H54 (cell line): ENCODE measurements at regions not wholly inside any gene's neighbourhood (a gene's known extent, or its start where the extent isn't known, plus 50 kb on each side); places are given as distances from the start of the nearest gene placed in this dataset.
"Not testable (repeated sequence)": the region's sequence is repeated elsewhere in the genome, so short reads cannot be mapped to it uniquely, and the experiment has no call there.

Source experiments
- DNase-seq: peaks from one replicate; pipeline ENCODE4 v3.0.0; 2011; ENCODE audit warnings: low spot score, mixed read lengths; ENCODE audit not compliant: insufficient read length
- FAIRE-seq: peaks from 3 replicates; lab custom pipeline; 2011; peaks lifted over from hg19 to GRCh38; lab: Jason Lieb, UNC
- POLR2A ChIP-seq: IDR thresholded peaks from 2 replicates; pipeline ENCODE4 v1.6.1; 2011; ENCODE audit warnings: low read depth, mild to moderate bottlenecking, low read length

DNA sequence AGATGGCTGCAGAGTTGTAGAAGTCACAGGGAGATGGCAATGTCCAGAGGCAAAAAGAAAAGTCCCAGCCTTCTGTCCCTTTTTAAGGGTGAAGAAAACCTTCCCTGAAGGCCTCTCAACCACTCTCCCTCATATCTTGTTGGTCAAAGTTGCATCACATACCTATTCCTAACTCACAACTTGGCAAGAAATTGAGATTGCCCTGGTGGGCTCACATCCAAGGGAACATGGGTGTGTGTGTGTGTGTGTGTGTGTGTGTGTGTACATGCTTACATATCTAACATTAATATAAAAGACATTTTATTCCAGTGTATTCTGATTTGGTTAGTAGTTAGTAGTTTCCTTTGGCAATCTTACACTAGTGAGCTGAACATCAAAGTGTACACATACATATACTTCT, 144.3 kb upstream of the SALL4 start:
- no peak for DNase-seq
- no peak for FAIRE-seq
- no peak for TF ChIP-seq POLR2A

DNA sequence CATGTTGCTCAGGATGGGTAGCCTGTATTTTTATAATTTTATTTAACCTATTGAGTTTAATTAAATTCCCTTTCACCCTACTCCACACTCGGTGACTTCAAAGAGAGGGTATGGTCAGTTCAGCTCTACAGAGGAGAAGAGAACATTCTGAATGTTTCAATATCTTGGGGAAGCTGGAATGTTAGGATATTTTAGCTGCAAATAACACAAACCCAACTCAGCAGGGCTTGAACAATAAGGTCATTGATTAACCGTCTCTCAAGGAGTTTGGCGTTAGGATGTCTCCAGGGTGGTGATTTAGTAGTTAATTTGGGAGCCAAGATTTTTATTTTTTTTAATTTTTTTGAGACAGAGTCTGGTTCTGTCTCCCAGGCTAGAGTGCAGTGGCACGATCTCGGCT, 143.6 kb upstream of the SALL4 start:
- no peak for DNase-seq
- no peak for TF ChIP-seq POLR2A
- FAIRE-seq = no peak

DNA sequence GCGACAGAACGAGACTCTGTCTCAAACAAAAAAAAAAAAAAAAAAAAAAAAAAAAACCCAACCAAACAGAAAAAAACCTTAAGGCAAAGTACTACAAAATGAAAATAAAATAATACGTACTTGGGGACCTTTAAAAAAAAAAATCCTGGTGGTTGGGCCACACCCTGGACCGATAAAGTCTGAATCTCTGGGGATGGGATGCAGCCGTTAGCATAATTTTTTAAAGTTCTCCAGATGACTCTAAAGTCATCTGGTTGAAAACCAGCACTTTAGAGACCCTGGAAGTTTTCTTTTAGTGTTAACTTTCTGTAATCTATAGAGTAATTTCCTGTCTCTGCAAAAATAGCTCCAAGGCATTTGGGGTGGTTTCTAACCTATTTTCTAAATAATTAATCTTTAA, 142.9 kb upstream of the SALL4 start:
- TF ChIP-seq POLR2A = no peak
- FAIRE-seq (no peak), DNase-seq (no peak)

DNA sequence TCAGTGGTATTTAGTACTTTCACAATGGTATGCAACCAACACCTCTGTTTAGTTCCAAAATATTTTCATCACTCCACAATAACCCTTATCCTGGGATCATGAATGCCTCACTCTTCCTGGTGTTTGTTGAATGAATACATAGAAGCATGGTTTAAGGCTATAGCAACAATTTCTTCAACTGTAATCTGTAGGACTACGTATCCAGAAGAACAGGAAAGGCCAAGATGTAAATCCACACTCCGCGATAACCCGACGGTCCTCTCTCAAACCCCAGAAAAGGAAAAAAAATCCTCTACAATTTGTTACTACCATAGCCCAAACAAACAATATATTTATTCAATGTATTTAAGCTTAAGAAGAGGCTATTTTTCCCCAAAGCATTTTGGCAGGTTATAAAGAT, 141.4 kb upstream of the SALL4 start:
- no peak for DNase-seq

DNA sequence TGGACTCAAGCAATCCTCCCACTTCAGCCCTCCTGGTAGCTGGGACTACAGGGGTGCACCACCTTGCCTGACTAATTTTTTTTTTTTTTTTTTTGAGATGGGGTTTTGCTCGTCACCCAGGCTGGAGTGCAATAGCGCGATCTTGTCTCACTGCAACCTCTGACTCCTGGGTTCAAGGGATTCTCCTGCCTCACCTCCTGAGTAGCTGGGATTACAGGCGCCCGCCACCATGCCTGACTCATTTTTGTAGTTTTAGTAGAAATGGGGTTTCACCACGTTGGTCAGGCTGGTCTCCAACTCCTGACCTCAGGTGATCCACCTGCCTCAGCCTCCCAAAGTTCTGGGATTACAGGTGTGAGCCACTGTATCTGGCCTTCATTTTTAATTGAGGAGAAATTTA, 141.0 kb upstream of the SALL4 start:
- DNase-seq = not testable (repeated sequence)

More for the DNA sequence above, 141.4 kb upstream of the SALL4 start:
- TF ChIP-seq POLR2A = no peak
- no peak for FAIRE-seq

DNA sequence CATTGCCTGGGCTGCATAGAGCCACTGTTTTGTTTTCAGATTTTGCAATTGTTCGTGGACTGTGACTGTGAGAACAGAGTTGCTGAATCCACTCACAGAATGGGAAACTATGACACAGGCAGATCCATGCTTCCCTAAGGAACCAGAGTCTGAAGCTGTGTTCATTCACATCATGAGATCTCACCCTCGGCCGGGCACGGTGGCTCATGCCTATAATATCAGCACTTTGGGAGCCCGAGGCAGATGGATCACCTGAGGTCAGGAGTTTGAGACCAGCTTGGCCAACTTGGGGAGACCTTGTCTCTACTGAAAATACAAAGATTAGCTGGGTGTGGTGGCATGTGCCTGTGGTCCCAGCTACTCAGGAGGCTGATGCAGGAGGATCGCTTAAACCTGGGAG, 139.2 kb upstream of the SALL4 start:
- no peak for TF ChIP-seq POLR2A
- no peak for FAIRE-seq
- DNase-seq = no peak

More for the DNA sequence above, 141.0 kb upstream of the SALL4 start:
- not testable (repeated sequence) for FAIRE-seq

DNA sequence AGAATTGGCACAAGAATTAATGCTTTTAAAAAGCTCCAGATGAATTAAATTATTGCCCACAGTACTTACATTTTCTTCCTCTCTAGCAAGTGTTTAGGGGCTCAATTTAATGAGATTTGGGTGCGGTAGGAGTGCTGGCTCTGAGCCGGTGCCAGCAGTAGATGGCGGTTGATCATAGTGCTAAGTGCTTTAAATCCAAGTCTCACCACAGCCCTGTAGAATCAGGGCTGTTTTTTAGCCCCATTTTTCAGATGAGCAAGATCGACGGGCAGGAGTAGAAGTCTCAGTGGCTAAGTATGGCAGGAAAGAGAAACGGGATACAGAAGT, 136.9 kb upstream of the SALL4 start:
- DNase-seq = no peak
- FAIRE-seq = no peak
- TF ChIP-seq POLR2A = no peak

DNA sequence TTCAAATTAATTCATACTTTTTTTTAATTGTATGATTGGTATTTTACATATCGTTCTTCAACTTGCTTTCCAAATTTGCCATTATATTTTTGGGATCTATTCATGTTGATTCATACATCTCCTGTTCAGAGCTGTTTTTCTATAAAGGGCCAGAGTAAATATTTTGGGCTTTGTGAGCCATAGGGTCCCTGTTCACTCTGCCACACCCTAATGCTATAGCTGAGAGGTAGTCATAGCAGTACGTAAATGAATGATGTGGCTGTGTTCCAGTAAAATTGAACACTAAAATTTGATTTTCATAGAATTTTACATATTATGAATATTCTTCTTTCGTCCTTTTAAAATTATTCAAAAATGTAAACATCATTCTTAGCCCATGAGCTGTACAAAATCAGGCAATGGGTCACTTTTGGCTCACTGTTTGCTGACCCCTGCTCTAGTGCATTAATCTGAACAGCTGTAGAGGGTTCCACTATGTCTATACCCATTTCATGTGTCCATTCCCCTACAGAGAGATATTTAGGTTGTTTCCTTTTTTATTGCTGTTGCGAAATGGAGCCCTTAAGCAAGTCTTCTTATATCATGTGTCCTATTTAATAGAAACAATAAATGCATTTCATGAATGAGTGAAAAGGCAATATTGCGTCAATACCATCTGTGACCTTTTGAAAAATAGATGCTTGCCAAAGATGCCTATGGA, 136.4 kb upstream of the SALL4 start:
- FAIRE-seq = no peak
- no peak for TF ChIP-seq POLR2A
- DNase-seq = no peak

DNA sequence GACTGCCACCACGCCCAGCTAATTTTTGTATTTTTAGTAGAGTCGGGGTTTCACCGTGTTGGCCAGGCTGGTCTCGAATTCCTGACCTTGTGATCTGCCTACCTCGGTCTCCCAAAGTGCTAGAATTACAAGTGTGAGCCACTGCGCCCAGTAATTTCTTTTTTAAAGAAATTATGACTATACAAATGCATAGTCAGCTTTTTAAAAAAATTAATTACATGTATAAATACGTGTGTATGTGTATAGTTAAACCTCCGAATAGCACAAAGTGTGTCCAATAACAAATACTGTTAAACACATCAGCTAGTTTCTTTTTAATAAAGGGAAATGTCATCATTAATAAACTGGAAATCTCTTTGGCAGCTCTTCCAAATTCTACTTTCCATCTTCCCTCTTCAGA, 135.5 kb upstream of the SALL4 start:
- FAIRE-seq (no peak), DNase-seq (no peak)
- no peak for TF ChIP-seq POLR2A

DNA sequence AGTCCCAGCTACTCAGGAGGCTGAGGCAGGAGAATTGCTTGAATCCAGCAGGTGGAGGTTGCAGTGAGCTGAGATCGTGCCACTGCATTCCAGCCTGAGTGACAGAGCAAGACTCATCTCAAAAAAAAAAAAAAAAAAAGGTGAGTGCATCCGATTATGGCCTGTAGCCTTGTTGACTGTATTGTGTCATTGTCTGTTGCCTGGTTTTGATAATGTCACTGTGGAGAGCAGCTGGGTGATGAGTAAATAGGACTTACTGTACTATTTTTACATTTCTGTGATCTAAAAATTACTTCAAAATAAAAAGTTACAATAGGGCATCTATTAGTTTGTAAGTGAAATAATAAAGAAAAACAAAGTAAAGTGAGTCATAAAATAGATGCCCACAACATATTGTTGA, 134.1 kb upstream of the SALL4 start:
- DNase-seq (no peak), FAIRE-seq (no peak)
- TF ChIP-seq POLR2A = no peak

DNA sequence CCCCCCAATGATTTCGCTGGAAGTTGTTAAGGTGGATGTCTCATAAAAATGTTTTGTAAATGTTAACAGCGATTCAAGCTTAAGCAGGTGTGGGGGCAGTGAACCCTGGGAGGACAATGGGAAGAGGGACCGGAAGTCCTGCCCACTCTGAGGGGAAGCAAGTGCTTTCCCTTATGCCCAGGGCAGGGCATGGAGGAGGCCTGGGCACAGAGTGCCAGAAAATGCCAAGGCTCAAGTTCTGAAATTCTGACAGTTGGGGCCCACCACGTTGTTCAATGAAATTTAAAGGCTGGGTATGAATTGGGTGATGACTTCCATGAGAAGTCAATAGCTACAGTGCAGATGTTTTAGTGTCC, 132.7 kb upstream of the SALL4 start:
- TF ChIP-seq POLR2A = no peak
- DNase-seq (no peak), FAIRE-seq (no peak)

DNA sequence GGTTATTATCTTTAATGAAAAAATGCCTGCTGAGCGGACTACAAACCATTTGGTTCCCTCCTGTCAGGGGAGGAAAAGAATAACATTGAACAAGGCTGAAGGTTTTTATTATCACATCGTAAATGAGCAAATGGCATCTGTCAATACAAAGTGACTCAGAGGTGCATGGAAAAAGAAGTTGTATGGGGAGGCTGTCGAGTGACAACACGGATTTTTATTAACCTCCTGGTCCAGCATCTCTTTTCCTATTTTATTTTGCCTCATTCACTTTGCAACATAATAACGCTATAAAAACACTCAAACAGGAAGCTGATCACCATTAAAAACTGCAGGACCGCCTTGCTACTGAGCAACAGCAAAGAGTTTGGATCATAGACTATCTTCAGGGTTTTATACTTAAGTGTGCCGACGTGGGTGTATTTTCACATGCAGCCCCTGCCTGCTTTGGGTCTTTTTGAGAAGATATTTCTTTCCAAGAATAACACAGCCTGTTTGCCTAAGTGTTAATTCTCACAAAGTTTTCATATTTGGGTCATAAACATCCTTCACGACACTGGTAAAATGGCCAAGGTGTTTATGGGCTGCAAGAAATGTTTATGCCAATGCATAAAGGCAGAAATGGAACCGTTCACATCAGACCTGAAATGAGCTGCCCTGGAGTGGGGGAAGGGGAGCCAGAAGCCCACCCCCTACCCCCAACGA, 132.1 kb upstream of the SALL4 start:
- FAIRE-seq (no peak), DNase-seq (no peak)
- no peak for TF ChIP-seq POLR2A

DNA sequence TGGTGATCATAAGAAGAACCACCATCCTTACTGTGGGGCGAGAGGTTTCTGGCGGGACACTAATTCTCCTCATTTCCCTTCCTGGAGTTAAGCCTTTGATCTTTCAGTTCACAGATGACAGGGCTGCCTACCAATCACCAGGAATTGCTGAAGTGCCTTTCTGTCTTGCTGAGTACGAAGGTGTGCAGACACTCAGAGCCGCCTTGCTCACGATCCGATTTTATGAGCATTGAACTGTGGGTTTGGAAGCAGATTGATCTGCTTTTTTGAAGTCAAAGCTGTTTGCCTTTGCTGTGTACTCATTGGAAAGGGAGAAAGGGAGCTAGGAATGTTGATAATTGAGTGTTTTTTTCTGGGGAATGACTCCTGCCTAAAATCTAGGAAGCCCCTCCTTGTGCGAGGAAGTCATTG, 129.1 kb upstream of the SALL4 start:
- no peak for TF ChIP-seq POLR2A
- DNase-seq = no peak
- no peak for FAIRE-seq

DNA sequence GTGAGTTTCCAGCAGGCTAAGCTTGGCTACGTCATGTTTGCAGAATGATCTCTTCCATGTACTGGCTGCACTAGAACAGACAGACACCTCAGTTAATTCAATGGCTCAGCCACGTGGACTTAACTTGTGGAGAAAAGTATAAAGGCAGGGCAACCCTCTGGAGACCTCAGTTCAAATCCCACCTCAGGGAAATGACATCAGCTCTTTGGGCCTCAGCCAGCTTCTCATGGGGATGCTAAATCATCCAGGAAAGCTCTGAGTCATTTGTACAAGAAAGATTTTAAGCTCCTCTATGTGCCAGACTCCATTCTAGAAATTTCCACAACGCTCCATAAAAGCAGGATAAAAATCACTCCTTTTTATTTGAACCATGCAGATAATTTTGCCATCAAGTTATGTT, 128.5 kb upstream of the SALL4 start:
- no peak for TF ChIP-seq POLR2A
- DNase-seq = peak; percentile 31
- no peak for FAIRE-seq

DNA sequence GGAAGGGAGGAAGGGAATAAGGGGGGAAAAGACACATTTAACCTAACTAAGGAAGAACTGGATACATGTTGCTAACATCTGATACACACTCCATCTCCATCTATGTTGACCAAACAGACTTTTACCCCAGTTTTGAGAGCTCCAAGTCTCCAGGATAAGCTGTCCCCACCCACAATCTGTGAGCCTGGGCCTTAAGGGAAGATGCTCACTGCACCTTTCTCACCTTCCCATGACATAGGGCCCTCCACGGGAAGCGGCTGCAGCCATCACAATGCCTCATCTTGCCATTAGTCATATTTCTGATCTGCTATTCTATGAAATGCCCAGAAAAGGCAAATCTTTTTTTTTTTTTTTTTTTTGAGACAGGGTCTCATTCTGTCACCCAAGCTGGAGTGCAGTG, 126.6 kb upstream of the SALL4 start:
- FAIRE-seq (no peak), DNase-seq (no peak)
- TF ChIP-seq POLR2A = no peak

DNA sequence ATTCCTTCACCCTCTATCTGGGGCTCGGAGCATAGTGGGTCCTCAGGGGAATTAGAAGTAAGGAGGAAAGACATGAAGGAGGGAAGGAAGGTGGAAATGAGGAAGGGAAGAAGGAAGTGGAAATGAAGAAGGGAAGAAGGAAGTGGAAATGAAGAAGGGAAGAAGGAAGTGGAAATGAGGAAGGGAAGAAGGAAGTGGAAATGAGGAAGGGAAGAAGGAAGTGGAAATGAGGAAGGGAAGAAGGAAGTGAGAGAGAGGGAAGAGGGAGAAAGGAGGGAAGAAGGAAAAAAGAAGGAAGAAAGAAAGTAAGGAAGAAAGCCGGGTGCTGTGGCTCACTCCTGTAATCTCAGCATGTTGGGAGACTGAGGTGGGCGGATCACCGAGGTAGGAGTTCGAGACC, 125.6 kb upstream of the SALL4 start:
- not testable (repeated sequence) for DNase-seq, FAIRE-seq
